GM12892 (cell line): ENCODE measurements at regions not wholly inside any gene's neighbourhood (a gene's known extent, or its start where the extent isn't known, plus 50 kb on each side); places are given as distances from the start of the nearest gene placed in this dataset.

ENCODE experiments used
- POLR2A ChIP-seq: IDR thresholded peaks from 2 replicates; pipeline ENCODE4 v1.6.1; 2011; ENCODE audit warnings: low read depth, low read length, control low read depth
- TAF1 ChIP-seq: IDR thresholded peaks from 2 replicates; pipeline ENCODE4 v1.6.1; 2011; ENCODE audit warnings: low read depth, mild to moderate bottlenecking, control low read depth, low read length, borderline replicate concordance

- no peak for TF ChIP-seq POLR2A
- no peak for TF ChIP-seq TAF1
Measured at GRCh38 chr12:115273456-115273855, 589.5 kb upstream of the TBX3 start.
